Uterus (tissue), 2 donors: ENCODE measurements at regions not wholly inside any gene's neighbourhood (a gene's known extent, or its start where the extent isn't known, plus 50 kb on each side); places are given as distances from the start of the nearest gene placed in this dataset.

Experiments used
- CTCF ChIP-seq, 4 experiments: fragments of 200-600 bp in 2 of 4; fragments of 450-650 bp in 2 of 4; sonication (generic) in 2 of 4; IDR thresholded peaks; one replicate each; pipeline ENCODE4 v1.5.1; 2016 to 2019; ENCODE audit warnings: antibody characterized with exemption in 4 of 4, mild to moderate bottlenecking in 2 of 4, moderate library complexity in 1 of 4
- POLR2A ChIP-seq, 2 donors: fragments of 450-650 bp; IDR thresholded peaks; one replicate each; pipeline ENCODE4 v1.6.1; 2016; ENCODE audit warnings: antibody characterized with exemption in 2 of 2, mild to moderate bottlenecking in 1 of 2, moderate library complexity in 1 of 2

- TF ChIP-seq CTCF (IDR thresholded peaks at IDR 0.05) (no peak), POLR2A (IDR thresholded peaks at IDR 0.05) (no peak)
These were observed 182.7 kb downstream of the OLFM1 start for GRCh38 chr9:135269912-135270830.
